ENCODE measurements at regions not wholly inside any gene's neighbourhood (a gene's known extent, or its start where the extent isn't known, plus 50 kb on each side); places are given as distances from the start of the nearest gene placed in this dataset.

DNA sequence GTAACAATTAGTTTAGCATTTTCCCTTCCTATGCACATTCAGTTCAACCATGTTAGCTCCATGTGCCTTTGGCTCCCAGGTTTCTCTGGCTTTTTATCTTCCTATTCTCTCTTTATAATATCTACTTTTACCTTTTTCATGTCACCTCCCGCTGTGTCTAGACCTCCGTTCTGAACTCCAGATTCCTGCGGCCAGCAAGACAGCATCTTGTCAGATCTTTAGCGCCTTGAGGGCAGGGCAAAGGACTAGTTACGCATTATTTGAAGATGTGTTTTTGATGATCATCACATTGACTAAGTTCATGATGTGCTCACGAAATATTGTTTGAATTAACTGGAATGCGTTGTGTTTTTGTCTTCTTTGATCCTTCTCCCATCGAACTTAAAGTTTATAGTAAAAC is 1126.8 kb downstream of the CDH11 start:
- no peak for TF ChIP-seq CREB1 (IDR thresholded peaks at IDR 0.05; ENCODE audit: low read depth)
- TF ChIP-seq, protein P1, sequence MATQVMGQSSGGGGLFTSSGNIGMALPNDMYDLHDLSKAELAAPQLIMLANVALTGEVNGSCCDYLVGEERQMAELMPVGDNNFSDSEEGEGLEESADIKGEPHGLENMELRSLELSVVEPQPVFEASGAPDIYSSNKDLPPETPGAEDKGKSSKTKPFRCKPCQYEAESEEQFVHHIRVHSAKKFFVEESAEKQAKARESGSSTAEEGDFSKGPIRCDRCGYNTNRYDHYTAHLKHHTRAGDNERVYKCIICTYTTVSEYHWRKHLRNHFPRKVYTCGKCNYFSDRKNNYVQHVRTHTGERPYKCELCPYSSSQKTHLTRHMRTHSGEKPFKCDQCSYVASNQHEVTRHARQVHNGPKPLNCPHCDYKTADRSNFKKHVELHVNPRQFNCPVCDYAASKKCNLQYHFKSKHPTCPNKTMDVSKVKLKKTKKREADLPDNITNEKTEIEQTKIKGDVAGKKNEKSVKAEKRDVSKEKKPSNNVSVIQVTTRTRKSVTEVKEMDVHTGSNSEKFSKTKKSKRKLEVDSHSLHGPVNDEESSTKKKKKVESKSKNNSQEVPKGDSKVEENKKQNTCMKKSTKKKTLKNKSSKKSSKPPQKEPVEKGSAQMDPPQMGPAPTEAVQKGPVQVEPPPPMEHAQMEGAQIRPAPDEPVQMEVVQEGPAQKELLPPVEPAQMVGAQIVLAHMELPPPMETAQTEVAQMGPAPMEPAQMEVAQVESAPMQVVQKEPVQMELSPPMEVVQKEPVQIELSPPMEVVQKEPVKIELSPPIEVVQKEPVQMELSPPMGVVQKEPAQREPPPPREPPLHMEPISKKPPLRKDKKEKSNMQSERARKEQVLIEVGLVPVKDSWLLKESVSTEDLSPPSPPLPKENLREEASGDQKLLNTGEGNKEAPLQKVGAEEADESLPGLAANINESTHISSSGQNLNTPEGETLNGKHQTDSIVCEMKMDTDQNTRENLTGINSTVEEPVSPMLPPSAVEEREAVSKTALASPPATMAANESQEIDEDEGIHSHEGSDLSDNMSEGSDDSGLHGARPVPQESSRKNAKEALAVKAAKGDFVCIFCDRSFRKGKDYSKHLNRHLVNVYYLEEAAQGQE (IDR thresholded peaks at IDR 0.05; ENCODE audit: low read depth): no peak
- TF ChIP-seq CEBPB (IDR thresholded peaks at IDR 0.05): no peak
- no peak for TF ChIP-seq EP300 (IDR thresholded peaks at IDR 0.05; ENCODE audit: borderline replicate concordance)
- TF ChIP-seq MAX (IDR thresholded peaks at IDR 0.05): no peak
- TF ChIP-seq EGR1 (IDR thresholded peaks at IDR 0.05): no peak
